ENCODE measurements at regions not wholly inside any gene's neighbourhood (a gene's known extent, or its start where the extent isn't known, plus 50 kb on each side); places are given as distances from the start of the nearest gene placed in this dataset.
"Not testable (repeated sequence)": the region's sequence is repeated elsewhere in the genome, so short reads cannot be mapped to it uniquely, and the experiment has no call there.

DNA sequence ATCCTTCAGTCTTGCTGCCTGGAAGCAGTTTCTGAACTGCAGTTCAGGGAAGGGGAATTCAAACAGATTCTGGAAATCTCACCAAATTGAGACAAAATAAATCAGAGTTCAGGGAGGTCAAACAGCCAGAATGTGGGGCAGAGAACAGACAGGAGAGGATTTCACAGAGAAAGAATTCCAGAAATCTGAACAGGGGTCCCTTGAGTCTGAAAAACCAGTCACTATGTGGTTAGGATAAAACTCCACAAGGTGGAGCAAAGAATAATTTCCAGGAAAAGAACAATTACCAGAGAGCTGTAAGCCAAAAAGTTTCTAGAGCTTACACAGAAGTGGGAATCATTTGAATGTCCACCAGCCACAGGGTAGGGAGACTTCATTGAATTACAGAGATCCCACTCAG lies 84.7 kb downstream of the URB2 start:
- DNase-seq: no peak

DNA sequence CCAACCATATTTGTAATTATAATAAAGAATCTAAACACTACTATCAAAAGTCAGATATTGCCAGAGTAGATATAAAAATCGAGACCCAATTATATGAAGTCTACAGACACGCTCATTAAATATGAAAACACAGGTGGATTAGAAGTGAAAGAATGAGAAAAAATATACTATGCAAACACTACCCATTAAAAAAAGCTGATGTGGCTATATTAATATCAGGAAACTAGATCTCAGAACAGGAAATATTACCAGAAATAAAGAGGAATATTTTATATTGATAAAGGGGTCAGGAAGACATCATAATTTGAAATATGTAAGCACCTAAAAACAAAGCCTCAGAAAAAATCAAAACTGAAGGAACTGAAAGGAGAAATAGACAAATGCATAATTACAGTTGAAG lies 88.3 kb downstream of the URB2 start:
- DNase-seq: no peak

DNA sequence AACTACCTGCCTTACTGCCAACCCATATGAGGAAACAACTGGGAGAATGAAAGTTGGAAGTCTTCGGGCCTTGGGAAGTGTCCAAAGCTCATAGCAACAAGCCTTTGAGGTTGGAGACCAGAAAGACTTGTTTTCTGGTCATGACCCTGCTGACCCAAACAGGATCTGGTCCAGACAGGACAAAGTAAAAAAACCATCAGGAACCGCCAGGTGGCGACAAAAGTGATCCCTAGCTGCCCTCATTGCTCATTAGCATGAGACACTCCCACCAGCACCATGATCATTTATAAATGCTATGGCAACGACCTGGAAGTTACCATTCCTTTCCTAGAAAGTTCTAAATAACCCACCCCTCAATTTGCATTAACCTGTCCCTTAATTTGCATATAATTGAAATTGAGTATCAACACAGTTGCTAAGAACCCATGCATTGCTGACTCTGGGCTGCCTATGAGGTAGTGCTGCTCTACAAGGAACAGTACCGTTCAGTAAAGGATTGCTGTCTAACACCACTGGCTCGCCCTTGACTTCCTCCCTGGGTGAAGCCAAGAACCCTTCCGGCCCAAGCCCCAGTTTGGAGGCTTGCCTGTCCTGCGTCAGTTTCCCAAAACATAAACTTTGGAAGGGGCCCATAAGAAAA lies 89.0 kb downstream of the URB2 start:
- peak; percentile 48 for DNase-seq

DNA sequence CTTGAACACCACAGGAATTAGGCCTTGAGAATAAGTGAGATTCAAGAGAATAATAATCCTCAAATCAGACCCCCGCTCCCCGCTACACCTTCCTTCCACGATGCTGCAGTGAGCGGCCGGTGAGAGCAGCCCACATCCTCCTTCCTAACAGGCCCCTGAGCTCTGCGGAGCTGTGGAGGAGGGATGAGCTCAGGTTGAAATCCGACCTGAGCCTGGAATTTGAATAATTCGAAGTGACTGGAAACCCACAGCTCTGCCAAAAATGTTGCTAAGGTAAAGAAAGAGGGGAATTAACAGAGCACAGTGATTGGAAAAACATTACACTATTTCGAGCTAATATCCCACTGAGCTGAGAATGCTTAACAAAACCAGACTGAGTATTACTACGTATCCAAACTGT lies 90.0 kb downstream of the URB2 start:
- no peak for DNase-seq

DNA sequence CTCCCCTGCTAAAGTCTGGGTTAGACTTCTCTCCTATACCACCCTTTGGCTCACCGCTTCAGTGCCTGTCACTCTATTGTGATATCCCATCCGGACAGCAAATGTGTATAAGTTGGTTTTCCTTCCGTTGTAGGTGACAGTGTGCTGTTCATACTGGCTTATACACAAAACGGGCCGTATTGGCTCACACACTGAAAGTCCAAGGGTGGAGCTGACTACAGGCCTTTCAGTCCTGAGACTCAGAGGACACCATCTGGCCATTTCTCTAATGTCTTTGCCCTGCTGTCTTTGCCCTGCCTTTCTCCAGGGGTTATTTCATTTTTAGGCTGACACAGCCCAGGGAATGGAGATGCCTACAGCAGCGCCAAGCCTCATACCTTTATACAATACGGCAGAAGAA lies 90.7 kb downstream of the URB2 start:
- DNase-seq: no peak

DNA sequence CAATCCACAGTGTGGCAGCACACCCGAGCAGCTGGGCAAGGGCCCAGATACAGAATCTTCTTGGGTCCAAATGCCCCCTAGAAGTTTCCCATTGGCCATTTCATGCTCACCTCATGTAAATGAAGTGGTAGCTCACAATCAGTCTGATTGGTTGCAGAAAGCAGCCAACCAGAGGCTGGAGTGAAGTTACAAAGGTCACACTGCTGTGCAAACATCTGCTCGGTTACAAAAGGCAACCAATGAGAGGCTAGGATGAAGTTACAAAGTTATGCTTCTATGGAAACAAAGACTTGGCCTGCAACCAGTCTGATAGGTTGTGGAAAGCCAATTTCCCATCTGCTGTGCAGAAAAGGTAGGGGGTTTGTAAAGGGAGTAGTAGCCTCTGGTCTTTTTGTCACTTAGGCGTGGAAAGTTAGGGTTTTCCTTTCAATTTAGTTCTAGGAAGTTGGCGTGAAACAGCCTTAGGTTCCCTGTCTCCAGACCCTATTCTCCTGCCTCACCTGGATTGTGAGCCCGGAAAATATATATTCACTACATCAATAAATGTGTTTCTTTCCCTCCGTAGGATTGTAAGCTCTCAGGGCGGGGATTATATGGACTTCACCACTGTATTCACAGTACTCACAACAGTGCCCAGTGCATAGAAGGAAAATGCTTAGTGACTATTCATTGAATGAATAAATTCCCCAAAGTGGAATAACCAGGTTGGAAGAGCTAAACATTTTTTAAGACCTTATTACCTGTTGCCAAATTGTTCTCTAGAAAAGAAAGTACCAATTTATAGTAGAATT lies 91.9 kb downstream of the URB2 start:
- DNase-seq: no peak

DNA sequence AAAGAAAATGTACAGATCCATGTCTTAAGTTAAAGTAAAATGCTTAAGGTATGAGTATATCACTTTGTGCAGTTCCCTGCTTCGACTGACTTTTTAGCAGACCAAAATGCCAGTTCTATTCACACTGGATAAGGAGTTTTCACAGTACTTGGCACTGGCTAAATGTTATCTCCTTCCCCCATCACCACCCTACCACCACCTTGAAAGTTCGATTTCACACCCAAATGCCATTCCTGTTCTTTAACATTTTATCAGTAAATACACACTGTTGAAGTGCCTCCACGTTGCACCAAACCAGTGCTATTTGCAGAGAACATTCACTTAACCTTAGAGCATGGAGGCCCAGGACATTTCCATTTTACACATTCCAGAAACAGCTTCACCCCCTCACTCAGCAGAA lies 100.0 kb downstream of the URB2 start:
- no peak for DNase-seq

DNA sequence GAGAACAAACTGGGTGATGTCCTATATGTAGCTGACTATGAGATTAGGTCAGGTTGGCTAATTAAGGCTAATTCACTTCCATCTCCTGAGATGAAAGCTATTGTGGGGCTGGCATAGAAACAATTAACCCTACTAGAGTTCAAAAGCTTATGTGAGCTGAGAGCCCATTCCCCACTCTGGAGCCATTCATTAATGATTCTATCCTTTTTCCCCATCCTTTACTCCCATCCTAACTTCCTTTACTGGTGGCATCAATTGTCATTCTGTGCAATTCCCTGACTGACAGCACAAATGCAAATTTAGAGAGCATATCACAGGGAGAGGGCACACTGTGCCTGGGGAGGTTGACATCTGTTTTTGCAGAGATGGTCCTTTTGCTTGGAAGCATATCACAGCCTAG lies 103.9 kb downstream of the URB2 start:
- DNase-seq: no peak

DNA sequence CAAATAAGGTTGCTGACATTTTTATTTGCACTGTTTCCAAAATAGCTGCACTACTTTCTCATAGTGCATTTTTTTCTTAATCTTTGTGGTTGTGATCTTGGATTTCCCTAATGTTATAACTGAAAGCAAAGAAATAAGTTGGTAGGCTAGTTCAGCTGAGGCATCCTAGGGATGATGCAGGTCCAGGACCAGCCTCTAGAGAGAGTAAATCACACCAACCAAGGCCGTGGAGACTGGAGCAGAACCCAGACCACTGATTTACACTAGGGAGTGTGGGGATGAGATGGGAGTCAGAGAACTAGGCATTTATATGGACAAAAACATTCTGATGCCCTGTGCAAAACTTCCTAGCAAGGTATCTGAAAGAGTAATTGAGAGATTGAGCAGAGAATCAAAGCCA lies 104.5 kb downstream of the URB2 start:
- DNase-seq: no peak

DNA sequence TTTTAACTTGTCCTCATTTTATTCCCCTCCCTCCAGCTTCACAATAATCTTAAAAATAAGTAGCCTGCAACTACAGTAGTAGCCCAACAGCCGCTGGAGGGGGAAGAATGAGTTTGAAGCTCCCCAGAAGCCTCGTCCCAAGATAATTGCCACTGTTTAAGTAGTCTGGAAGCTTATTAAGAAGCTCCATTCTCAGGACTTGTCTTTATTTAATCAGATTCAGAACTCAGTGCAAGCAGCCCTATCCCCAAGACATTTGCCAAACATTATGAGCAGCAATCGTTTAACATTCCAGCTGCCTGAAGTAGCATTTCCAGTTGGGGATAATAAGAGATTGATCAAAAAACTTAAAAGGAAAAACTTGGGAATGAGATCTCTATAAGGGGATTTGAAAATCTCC lies 106.0 kb downstream of the URB2 start:
- no peak for DNase-seq

DNA sequence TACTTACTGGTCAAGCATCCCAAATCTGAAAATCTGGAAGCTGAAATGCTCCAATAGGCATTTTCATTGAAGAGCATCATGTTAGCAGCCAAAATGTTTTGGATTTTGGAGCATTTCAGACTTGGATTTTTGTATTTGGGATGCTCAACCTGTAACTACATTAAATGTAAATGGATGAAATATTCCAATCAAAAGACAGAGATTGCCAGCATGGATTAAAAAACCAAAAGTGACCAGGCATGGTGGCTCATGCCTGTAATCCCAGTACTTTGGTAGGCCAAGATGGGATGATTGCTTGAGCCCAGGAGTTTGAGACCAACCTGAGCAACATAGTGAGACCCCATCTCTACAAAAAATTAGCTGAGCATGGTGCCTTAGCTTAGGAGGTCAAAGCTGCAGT lies 110.3 kb downstream of the URB2 start:
- no peak for DNase-seq

DNA sequence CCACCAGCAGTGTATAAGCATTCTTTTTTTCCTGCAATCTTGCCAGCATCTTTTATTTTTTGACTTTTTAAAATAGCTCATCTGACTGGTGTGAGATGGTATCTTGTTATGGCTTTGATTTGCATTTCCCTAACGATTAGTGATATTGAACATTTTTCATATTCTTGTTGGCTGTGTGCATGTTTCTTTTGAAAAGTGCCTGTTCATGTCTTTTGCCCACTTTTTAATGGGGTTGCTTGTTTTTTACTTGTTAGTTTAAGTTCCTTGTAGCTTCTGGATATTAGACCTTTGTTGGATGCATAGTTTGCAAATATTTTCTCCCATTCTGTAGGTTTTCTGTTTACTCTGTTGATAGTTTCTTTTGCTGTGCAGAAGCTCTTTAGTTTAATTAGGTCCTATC lies 116.6 kb downstream of the URB2 start:
- not testable (repeated sequence) for DNase-seq

DNA sequence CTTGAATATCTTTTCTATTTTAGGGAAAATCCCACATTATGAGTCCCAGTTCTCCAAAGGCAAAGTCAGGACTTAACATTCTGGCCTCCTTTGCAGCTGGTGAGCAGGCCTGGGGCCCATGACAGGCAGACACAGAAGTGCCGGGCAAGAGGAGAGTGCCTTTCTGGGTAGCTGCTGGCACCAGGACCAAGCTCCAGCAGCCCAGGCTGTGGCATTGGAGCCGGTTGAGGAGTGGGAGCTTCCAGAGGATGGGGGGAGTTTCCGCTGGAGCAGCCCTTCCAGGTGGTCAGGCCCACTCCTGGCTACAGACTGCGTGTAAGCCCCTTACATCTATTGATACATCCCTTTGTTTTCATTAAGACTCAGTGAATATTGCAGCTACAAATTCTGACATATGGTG lies 123.9 kb downstream of the URB2 start:
- DNase-seq: no peak

DNA sequence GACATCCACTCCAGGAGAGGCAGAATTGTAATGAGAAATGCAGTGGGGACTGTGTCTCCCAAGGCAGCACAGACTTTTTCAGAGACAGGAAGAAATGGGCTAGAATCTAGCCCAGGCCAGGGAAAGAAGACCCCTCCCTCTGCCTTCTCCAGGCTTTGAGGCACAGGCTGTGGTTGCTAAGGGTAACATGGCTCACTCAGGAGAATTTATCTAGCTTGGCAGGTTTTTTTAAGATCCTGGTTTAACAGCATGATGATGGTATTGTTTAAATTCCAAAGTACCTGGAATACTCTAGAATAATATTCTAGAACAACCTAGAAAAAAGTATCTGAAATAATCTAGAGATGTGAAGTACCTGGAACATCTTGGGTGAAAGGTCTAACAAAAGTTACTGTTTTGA lies 125.6 kb downstream of the URB2 start:
- DNase-seq: no peak

DNA sequence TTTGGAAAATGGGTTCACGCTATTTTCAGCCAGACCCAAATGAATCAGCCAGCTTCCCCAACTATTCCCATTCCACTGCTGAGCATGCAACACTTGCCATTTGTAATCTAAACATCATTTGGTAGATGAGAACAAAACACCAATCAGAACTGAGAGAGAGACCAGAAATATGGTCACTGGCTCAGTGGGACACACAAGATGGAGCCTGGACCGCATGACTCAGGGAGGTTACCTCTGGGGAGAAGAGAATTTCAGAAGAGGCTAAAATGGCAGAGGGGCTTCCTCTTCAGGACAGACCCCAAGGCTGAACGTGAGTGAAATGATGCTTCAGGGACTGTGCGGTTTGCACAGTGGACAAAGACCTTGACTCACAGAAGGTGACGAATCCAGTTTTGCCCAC lies 126.6 kb downstream of the URB2 start:
- DNase-seq: no peak

DNA sequence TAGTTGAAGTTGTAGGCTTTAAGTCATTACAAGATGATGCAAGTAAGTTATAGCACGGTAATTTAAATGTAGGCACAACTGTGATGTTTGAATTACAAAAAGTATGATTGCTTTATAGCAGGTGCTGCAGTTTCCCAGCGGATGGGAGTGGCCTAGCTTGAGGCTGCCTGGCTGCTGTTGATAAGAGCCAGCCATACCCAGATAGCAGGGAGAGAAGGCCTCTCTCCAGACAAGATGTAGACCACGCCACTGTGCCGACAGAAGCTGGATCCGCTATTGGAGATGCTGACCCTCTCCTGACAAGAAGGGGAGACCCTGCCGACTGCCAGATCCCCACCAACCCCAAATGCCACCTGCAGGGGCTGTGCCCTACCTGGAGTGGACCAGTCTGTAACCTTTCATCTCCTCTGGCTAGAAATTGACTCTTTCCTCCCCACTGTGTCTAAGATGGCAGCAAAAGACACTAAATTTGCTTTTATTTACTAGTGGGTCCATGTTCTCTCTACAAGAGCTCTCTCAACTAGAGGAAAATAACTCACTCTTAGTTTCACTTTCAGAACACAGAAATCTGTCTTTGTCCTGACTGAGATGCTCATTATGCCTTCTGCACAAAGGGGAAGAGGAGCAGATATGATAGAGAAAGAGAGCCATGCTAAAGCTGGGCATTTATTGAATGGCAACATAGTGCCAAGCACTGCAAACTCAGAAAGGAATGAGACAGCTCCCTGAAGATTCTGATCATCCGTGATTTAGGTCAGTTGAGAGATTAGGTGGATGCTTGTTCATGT lies 127.9 kb downstream of the URB2 start:
- no peak for DNase-seq

DNA sequence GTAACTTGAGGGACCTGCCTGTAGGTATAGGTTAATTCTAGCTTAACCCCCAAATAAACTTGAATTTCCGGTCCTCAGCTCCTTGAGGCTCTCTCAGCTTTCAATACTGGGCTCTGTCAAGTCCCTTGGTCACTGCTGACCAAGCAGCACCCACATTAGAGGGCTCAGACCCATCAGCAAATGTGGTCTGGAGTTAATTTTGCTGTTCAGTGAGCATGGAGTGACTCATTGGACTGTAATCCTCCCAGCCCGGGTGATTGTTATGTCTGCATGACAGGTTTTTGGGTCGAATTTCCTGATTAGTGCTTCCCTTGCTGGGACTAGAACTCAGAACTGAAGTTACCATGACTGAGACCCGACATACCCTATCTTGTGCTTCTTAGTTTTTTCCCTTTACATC lies 130.6 kb downstream of the URB2 start:
- no peak for DNase-seq

DNA sequence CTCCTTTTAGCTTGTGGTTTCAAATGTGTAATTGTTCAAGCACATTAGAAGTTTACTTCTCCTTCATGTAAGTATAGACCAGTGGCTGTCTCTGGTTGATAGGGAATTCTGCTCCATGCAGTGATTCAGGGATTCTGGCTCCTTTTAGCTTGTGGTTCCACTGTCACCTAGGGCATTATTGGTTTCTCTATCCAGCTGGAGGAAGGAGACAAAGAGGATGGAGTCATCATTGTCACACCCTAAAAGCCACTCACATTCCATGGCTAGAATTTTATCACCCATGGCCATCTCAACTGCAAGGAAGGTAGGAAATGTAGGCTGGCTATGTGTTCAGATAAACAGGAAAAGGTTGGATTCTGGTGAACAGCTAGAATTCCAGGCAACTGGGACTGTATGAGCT lies 131.2 kb downstream of the URB2 start:
- no peak for DNase-seq

DNA sequence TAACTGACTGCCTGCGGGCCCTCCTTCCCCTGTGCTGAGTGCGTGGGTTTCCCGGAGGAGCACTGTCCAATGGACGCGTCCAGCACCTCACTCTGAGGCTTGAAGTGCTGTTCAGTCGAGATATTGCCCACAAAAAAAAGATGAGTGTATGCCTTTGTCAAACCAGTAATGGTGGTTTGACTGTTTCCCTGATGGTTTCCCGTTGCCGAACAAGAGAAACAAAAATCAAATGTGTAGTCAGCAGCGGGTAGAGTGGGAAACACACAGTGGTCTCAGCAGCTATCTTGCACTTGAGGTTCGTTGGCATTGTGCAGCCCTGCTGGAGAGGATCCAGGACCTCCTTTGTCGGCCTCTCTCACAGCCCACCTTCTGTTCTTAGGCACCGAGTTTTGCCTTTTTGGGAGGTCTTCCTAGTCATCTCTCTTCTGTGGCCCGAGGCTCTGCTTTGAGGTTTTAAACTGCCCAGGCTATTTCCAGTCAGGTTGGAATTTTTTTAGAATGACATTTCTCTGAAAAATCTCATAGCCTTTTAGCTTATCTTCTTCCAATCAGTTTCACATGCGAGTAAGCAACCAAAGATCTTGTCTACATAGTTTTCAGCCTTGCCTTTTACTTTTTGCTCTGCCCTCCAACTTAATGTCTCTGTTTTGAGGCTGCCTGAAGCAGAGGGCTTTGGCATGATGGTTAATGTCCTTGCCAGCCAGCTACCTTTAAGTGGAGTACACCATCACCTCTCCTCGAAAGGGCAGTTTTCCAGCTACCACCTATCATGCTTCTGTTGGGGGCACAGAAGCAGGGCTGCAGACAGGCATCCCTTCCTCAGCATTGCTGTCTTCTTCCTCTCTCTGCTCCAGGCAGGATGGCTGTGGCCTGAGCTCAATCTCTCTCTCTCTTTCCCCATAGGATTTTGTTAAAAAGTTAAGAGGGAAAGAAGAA lies 132.3 kb downstream of the URB2 start:
- DNase-seq: no peak

DNA sequence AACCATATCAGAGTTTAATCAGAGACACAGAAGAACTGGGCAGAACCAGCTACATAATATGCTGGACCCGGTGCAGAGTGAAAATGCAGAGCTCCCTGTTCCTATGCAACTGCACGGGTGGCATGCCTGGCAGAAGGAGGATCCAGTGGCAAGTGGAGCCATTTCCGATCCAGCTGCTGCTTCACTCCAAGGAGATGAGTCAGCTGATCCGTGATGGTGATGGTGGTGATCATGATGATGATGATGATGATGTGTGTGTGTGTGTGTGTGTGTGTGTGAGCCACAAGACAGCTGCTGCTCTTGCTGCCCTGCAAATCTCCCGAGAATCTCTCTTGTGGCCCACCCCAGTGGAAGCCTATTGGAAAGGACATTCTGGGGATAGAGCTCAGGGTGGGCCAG lies 133.0 kb downstream of the URB2 start:
- DNase-seq: no peak

DNA sequence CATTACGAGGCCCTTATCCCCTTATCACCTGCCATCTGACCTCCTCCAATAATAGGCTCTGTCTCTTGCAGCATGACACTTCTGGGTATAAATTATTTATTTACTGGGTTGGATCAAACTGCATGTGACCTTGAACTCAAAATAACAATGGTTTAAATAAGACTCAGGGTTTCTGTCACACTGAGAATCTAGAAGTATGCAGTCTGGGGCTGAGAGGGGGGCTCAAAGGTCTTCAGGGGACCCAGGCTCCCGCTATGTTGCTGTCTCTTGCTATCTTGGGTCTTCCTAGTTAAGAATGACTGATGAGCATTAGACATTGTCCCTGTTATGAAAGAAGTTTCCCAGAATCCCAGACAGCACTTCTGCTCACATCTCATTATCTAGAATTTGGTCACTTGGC lies 133.5 kb downstream of the URB2 start:
- no peak for DNase-seq

DNA sequence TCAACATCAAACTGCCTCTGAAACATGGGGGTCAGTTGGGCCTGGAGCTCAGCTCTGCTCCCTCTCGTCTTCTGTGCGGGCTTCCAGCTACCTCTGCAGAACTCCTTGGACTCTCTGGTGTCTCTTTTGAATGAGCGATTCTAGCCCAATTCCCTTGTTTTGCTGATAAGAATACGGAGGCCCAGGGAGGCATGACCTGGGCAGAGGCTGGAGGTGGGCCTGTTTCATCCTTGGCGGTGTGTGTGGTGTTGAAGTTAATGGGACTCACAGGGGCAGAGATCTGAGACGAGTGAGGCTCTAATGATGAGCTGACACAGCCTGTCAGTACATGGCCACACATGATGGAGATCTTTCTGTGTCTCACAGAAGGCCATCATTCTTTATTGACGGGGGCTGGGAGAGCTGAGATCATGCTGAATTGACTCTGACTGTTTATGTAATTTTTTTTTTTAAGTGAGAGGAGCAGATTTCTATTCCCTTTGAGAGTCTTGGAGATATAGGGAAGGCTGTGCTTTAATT lies 134.5 kb downstream of the URB2 start:
- no peak for DNase-seq

DNA sequence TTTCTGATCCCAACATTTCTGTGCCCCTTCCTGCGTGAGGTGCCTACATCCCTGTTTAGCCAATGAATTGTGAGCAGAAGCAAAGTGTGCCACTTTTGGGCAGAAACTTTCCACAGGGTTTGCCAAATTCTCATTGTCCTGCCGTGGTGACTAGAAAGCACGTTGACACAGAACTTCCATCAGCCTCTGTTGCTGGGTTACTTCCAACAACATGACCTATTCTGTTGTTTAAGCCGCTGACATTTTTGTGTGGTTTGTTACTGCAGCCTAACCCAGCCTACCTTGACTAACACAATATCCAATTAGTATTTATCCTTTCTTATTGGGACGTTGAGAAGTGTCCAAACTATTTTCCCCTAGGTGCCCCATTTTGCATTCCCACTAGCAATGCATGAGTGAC lies 136.8 kb downstream of the URB2 start:
- no peak for DNase-seq
